ENCODE measurements at regions not wholly inside any gene's neighbourhood (a gene's known extent, or its start where the extent isn't known, plus 50 kb on each side); places are given as distances from the start of the nearest gene placed in this dataset.
A peak's percentile ranks its signal among the peaks of the same experiment; 100 is the strongest.

GRCh38 chr15:79659691-79660090 is 227.6 kb downstream of the MINAR1 start:
- no peak for DNase-seq (ENCODE audit: low read depth)
- Mint-ChIP-seq H3K9me3 (ENCODE audit: unreplicated experiment) (peaks cover 2% of the 10 kb centered on the region), H3K4me1 (ENCODE audit: low read depth, unreplicated experiment) (no peaks in the 10 kb centered on the region), H3K27ac (ENCODE audit: unreplicated experiment) (no peak overlapping the region), H3K36me3 (ENCODE audit: low read depth, unreplicated experiment) (peaks cover 4% of the 10 kb centered on the region), H3K4me3 (ENCODE audit: unreplicated experiment) (no peak overlapping the region), H3K27me3 (ENCODE audit: low read depth, unreplicated experiment) (peaks cover 7% of the 10 kb centered on the region)
- H3K79me2 ChIP-seq (ENCODE audit: insufficient read depth, low read length): no peaks in the 10 kb centered on the region
- no peaks in the 10 kb centered on the region for H3K36me3 ChIP-seq (ENCODE audit: insufficient read depth, low read length)
- FAIRE-seq: no peak
- H3K9ac ChIP-seq (ENCODE audit: low read length): no peak overlapping the region
- H3K9me3 ChIP-seq (ENCODE audit: insufficient read depth, low read depth, low read length): no peaks in the 10 kb centered on the region
- H3K27me3 ChIP-seq (ENCODE audit: insufficient read depth, low read length): no peaks in the 10 kb centered on the region
- H3K4me1 ChIP-seq (ENCODE audit: insufficient read depth, low read length): no peaks in the 10 kb centered on the region
- no peaks in the 10 kb centered on the region for H4K20me1 ChIP-seq (ENCODE audit: insufficient read depth, low read length)
- no peak overlapping the region for H3K4me2 ChIP-seq (ENCODE audit: low read length)
- no peak overlapping the region for H2AFZ ChIP-seq (ENCODE audit: low read depth, low read length)
- TF ChIP-seq CTCF (IDR thresholded peaks at IDR 0.05; ENCODE audit: insufficient read depth, low read depth, low read length) (no peak), EZH2 (IDR thresholded peaks at IDR 0.05; ENCODE audit: insufficient read depth, low read length) (no peak)
- H3K4me3 ChIP-seq (ENCODE audit: insufficient read depth, low read depth, low read length): no peak overlapping the region
- H3K27ac ChIP-seq (ENCODE audit: low read depth, low read length): no peak overlapping the region

- no peaks in the 10 kb centered on the region for H3K9me3 ChIP-seq (ENCODE audit: insufficient read depth, low read depth, low read length)
- H3K4me1 Mint-ChIP-seq (ENCODE audit: low read depth, unreplicated experiment): no peaks in the 10 kb centered on the region
- no peak for TF ChIP-seq CTCF (IDR thresholded peaks at IDR 0.05; ENCODE audit: insufficient read depth, low read depth, low read length)
- no peak for TF ChIP-seq EZH2 (IDR thresholded peaks at IDR 0.05; ENCODE audit: insufficient read depth, low read length)
- peaks cover 2% of the 10 kb centered on the region for H3K9me3 Mint-ChIP-seq (ENCODE audit: unreplicated experiment)
- DNase-seq (ENCODE audit: low read depth) (no peak), FAIRE-seq (no peak)
- H3K27me3 ChIP-seq (ENCODE audit: insufficient read depth, low read length): no peaks in the 10 kb centered on the region
- H3K36me3 Mint-ChIP-seq (ENCODE audit: low read depth, unreplicated experiment): no peaks in the 10 kb centered on the region
- no peak overlapping the region for H3K27ac ChIP-seq (ENCODE audit: low read depth, low read length)
- H4K20me1 ChIP-seq (ENCODE audit: insufficient read depth, low read length): no peaks in the 10 kb centered on the region
- no peak overlapping the region for H3K27ac Mint-ChIP-seq (ENCODE audit: unreplicated experiment)
- H3K27me3 Mint-ChIP-seq (ENCODE audit: low read depth, unreplicated experiment): peaks cover 7% of the 10 kb centered on the region
- H3K4me1 ChIP-seq (ENCODE audit: insufficient read depth, low read length): no peaks in the 10 kb centered on the region
- no peak overlapping the region for H3K4me3 ChIP-seq (ENCODE audit: insufficient read depth, low read depth, low read length)
- H3K9ac ChIP-seq (ENCODE audit: low read length): no peak overlapping the region
- no peak overlapping the region for H3K4me2 ChIP-seq (ENCODE audit: low read length)
- no peaks in the 10 kb centered on the region for H3K36me3 ChIP-seq (ENCODE audit: insufficient read depth, low read length)
- no peak overlapping the region for H2AFZ ChIP-seq (ENCODE audit: low read depth, low read length)
- H3K79me2 ChIP-seq (ENCODE audit: insufficient read depth, low read length): no peaks in the 10 kb centered on the region
- H3K4me3 Mint-ChIP-seq (ENCODE audit: unreplicated experiment): no peak overlapping the region
These were observed 229.3 kb downstream of the MINAR1 start for GRCh38 chr15:79661411-79661810.

GRCh38 chr15:79673416-79674123 is 223.2 kb downstream of the MTHFS start:
- no peaks in the 10 kb centered on the region for H3K9me3 Mint-ChIP-seq (ENCODE audit: unreplicated experiment)
- H3K27ac Mint-ChIP-seq (ENCODE audit: unreplicated experiment): peak overlapping the region; percentile 79
- Histone ChIP-seq H2AFZ (ENCODE audit: low read depth, low read length) (no peak overlapping the region), H3K4me1 (ENCODE audit: insufficient read depth, low read length) (peaks cover 14% of the 10 kb centered on the region), H4K20me1 (ENCODE audit: insufficient read depth, low read length) (no peaks in the 10 kb centered on the region), H3K36me3 (ENCODE audit: insufficient read depth, low read length) (no peaks in the 10 kb centered on the region), H3K27ac (ENCODE audit: low read depth, low read length) (peak overlapping the region; percentile 29), H3K9me3 (ENCODE audit: insufficient read depth, low read depth, low read length) (peaks cover 2% of the 10 kb centered on the region), H3K4me2 (ENCODE audit: low read length) (peak overlapping the region; percentile 49), H3K79me2 (ENCODE audit: insufficient read depth, low read length) (no peaks in the 10 kb centered on the region), H3K27me3 (ENCODE audit: insufficient read depth, low read length) (no peaks in the 10 kb centered on the region), H3K9ac (ENCODE audit: low read length) (no peak overlapping the region), H3K4me3 (ENCODE audit: insufficient read depth, low read depth, low read length) (peak overlapping the region; percentile 8)
- H3K27me3 Mint-ChIP-seq (ENCODE audit: low read depth, unreplicated experiment): no peaks in the 10 kb centered on the region
- H3K4me1 Mint-ChIP-seq (ENCODE audit: low read depth, unreplicated experiment): peaks cover 25% of the 10 kb centered on the region
- FAIRE-seq (peak; percentile 85), DNase-seq (ENCODE audit: low read depth) (peak; percentile 66)
- H3K4me3 Mint-ChIP-seq (ENCODE audit: unreplicated experiment): no peak overlapping the region
- no peaks in the 10 kb centered on the region for H3K36me3 Mint-ChIP-seq (ENCODE audit: low read depth, unreplicated experiment)
- no peak for TF ChIP-seq EZH2 (IDR thresholded peaks at IDR 0.05; ENCODE audit: insufficient read depth, low read length)
- no peak for TF ChIP-seq CTCF (IDR thresholded peaks at IDR 0.05; ENCODE audit: insufficient read depth, low read depth, low read length)
